Neutrophil (primary cell): ENCODE measurements at regions not wholly inside any gene's neighbourhood (a gene's known extent, or its start where the extent isn't known, plus 50 kb on each side); places are given as distances from the start of the nearest gene placed in this dataset.

ENCODE experiments used
- H3K27ac ChIP-seq: fragments of 200-600 bp; sonication (generic); 2 replicates; pipeline ENCODE4 v1.5.1; 2016; ENCODE audit warnings: mild to moderate bottlenecking, moderate library complexity
- H3K27me3 ChIP-seq: fragments of 200-600 bp; sonication (generic); 2 replicates; pipeline ENCODE4 v1.6.0; 2016; ENCODE audit warnings: mild to moderate bottlenecking
- H3K36me3 ChIP-seq: fragments of 200-600 bp; sonication (generic); 2 replicates; pipeline ENCODE4 v1.5.1; 2017
- H3K4me1 ChIP-seq, 2 experiments: fragments of 200-600 bp in 1 of 2; sonication (generic) in 1 of 2; 1 replicate in 1 of 2; 2 replicates in 1 of 2; pipeline versions ENCODE4 v1.5.1 to v1.6.1; 2013 to 2016; ENCODE audit warnings: low read depth in 1 of 2, low read length in 1 of 2, mild to moderate bottlenecking in 1 of 2, moderate library complexity in 1 of 2; ENCODE audit not compliant: control insufficient read depth in 1 of 2, insufficient read depth in 1 of 2
- H3K4me3 ChIP-seq, 2 experiments: fragments of 200-600 bp in 1 of 2; sonication (generic) in 1 of 2; 1 replicate in 1 of 2; 2 replicates in 1 of 2; pipeline ENCODE4 v1.5.1; 2013 to 2016; ENCODE audit warnings: low read depth in 1 of 2, low read length in 1 of 2, mild to moderate bottlenecking in 1 of 2, moderate library complexity in 1 of 2
- H3K9me3 ChIP-seq: fragments of 200-600 bp; sonication (generic); 2 replicates; pipeline ENCODE4 v1.5.1; 2016
- TF ChIP-seq, protein P1 (sequence below): fragments of 200-600 bp; sonication (generic); IDR thresholded peaks from 2 replicates; pipeline ENCODE4 v1.5.1; 2016; ENCODE audit warnings: antibody characterized with exemption

DNA sequence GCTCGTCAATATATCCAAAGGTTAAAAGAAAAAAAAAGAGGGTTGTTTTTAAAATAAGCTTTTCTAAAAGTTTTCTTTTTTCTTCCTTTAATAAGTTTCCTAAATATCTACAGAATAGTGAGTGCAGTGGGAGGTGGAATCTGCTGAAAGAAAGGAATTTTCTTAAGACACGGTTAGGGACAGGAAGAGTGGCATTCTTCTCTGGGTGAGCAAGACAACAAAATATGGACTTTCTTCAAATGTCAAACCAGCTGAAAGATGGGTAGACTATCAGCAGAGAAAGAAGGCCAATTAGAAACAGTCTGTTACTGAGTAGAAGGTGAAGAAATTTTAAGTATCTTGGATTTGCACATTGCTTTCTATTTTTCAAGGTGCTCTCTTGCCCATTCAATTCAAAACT lies 222.7 kb upstream of the PIK3C3 start:
- Histone ChIP-seq H3K27ac (no peak overlapping the region), H3K27me3 (no peaks in the 10 kb centered on the region), H3K9me3 (no peaks in the 10 kb centered on the region), H3K4me1 (no peaks in the 10 kb centered on the region), H3K36me3 (no peaks in the 10 kb centered on the region), H3K4me3 (no peak overlapping the region)
- TF ChIP-seq, protein P1, sequence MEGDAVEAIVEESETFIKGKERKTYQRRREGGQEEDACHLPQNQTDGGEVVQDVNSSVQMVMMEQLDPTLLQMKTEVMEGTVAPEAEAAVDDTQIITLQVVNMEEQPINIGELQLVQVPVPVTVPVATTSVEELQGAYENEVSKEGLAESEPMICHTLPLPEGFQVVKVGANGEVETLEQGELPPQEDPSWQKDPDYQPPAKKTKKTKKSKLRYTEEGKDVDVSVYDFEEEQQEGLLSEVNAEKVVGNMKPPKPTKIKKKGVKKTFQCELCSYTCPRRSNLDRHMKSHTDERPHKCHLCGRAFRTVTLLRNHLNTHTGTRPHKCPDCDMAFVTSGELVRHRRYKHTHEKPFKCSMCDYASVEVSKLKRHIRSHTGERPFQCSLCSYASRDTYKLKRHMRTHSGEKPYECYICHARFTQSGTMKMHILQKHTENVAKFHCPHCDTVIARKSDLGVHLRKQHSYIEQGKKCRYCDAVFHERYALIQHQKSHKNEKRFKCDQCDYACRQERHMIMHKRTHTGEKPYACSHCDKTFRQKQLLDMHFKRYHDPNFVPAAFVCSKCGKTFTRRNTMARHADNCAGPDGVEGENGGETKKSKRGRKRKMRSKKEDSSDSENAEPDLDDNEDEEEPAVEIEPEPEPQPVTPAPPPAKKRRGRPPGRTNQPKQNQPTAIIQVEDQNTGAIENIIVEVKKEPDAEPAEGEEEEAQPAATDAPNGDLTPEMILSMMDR, result no peak

DNA sequence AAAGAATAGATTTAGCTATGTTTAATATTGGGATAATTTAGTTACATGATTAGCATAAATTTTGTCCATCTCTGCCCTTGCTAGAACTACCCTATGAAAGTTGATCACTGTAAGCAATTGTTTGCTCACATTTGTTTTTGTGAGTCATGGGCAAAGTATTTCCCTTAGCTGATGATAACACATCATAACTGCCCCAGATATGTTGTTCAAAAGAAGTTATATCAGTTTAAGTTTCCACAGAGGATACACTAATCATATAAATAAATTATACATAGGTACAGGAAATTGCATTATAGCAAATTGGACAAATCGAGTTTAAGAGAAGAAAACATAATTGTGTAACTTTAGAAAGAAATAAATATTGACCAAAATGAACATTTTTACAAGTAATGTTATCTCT lies 223.2 kb upstream of the PIK3C3 start:
- no peaks in the 10 kb centered on the region for H3K27me3 ChIP-seq
- no peaks in the 10 kb centered on the region for H3K4me1 ChIP-seq
- H3K27ac ChIP-seq, result no peak overlapping the region
- H3K4me3 ChIP-seq, result no peak overlapping the region
- no peaks in the 10 kb centered on the region for H3K36me3 ChIP-seq
- H3K9me3 ChIP-seq, result no peaks in the 10 kb centered on the region
- TF ChIP-seq, protein P1, result no peak

DNA sequence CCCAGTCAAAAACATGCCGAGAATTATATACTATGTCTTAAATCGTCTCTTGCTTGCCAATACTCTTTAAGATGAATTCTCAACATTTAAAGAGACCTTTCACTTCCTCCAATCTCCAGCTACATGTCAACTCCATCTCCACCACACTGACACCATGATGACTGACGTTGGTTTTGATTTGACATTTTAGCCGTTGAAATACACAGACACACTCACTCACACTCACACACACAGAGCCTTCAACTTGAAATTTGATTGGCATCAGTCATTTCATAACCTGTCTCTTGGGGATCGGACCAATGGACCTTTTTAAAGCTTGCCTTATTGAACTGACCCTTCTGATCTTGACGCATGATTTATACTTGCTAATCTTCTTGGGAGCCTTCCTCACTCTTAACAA lies 230.8 kb upstream of the PIK3C3 start:
- no peaks in the 10 kb centered on the region for H3K27me3 ChIP-seq
- TF ChIP-seq, protein P1, result no peak
- no peaks in the 10 kb centered on the region for H3K9me3 ChIP-seq
- H3K36me3 ChIP-seq, result no peaks in the 10 kb centered on the region
- H3K27ac ChIP-seq, result no peak overlapping the region
- H3K4me1 ChIP-seq, result no peaks in the 10 kb centered on the region
- H3K4me3 ChIP-seq, result no peak overlapping the region

DNA sequence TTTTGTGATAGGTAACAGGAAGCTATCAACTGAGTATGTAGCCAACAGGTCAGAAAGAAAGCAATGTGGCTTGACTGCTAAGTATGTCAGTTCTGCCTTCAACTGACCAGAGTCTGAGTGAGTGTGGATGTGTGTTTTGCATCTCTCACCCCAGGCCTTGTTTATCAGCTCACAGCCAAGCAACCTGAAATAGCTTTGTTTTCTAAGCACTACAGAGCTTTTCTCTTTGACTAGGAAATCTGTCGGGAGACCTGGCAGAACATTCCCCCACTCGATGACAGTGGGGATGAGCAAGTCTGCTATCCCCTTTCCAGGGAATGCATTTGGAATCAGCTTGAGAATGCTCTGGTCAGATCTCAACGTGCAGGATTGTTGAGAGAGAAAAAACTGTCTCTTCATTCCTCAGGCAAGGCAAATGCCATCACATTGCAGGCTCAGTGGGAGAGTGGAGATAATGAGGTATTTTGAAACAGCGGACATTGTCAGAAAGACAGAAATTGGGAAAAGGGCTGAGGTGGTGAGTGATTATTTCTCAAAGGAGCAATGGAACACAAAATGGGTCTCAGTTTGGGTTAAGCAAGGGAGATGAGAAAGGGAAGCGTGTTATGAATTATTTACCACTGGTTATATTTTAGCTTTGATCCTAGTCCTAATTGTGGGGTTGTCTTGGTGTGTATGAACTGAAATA lies 233.8 kb upstream of the PIK3C3 start:
- H3K27ac ChIP-seq, result no peak overlapping the region
- no peaks in the 10 kb centered on the region for H3K36me3 ChIP-seq
- H3K4me1 ChIP-seq, result no peaks in the 10 kb centered on the region
- TF ChIP-seq, protein P1, result no peak
- H3K9me3 ChIP-seq, result no peaks in the 10 kb centered on the region
- H3K27me3 ChIP-seq, result no peaks in the 10 kb centered on the region
- no peak overlapping the region for H3K4me3 ChIP-seq

DNA sequence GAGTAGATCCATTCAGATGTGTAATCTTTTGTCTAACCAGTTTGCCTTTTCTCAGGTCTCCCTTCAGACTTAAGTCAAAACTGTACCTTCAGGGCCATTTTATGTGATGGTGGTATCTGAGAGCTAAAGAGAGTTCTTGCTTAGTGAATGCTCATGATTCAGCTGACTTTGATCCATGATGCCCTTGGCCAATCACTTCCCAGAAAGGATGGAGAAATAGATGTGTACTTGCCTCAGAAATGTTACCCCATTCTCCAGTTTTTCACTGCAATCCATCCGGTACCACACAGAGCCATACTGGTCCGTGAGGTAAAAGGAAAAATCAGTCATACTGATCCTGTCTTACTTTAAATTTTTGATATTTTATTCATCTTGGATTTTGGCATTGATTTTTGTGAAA lies 234.8 kb upstream of the PIK3C3 start:
- Histone ChIP-seq H3K27me3 (no peaks in the 10 kb centered on the region), H3K27ac (no peak overlapping the region), H3K4me1 (no peaks in the 10 kb centered on the region), H3K4me3 (no peak overlapping the region), H3K9me3 (no peaks in the 10 kb centered on the region), H3K36me3 (no peaks in the 10 kb centered on the region)
- TF ChIP-seq, protein P1, result no peak
